SK-N-SH (cell line): ENCODE measurements at regions not wholly inside any gene's neighbourhood (a gene's known extent, or its start where the extent isn't known, plus 50 kb on each side); places are given as distances from the start of the nearest gene placed in this dataset.

Experiments used
- CHD2 ChIP-seq: fragments of 150-350 bp; IDR thresholded peaks from 2 replicates; pipeline ENCODE4 v1.6.1; 2018; ENCODE audit warnings: low read length; ENCODE audit not compliant: partially characterized antibody
- CTCF ChIP-seq: fragments of 200-600 bp; sonication (generic); IDR thresholded peaks from 2 replicates; pipeline ENCODE4 v1.6.1; 2017; ENCODE audit warnings: antibody characterized with exemption, mild to moderate bottlenecking, moderate library complexity
- EP300 ChIP-seq, 2 experiments: IDR thresholded peaks; 2 replicates each; pipeline versions ENCODE4 v1.4.0 to v1.6.1; 2012; ENCODE audit warnings: borderline replicate concordance in 1 of 2, low read depth in 1 of 2, low read length in 1 of 2
- FOXM1 ChIP-seq: IDR thresholded peaks from 2 replicates; pipeline ENCODE4 v1.4.0; 2012; ENCODE audit warnings: low read depth, mild to moderate bottlenecking
- GATA2 ChIP-seq: sonication (generic); formaldehyde crosslinking; IDR thresholded peaks from 2 replicates; pipeline ENCODE4 v1.5.0; 2020; ENCODE audit warnings: mild to moderate bottlenecking, missing genetic modification reagents
- POLR2AphosphoS5 ChIP-seq: IDR thresholded peaks from 2 replicates; pipeline ENCODE4 v1.6.1; 2012; ENCODE audit warnings: low read depth, low read length
- RAD21 ChIP-seq: IDR thresholded peaks from 2 replicates; pipeline ENCODE4 v1.6.1; 2012; ENCODE audit warnings: mild to moderate bottlenecking, low read length
- RFX5 ChIP-seq: IDR thresholded peaks from 2 replicates; pipeline ENCODE4 v1.6.1; 2012; ENCODE audit warnings: mild to moderate bottlenecking, improper control_type of control experiment, low read length
- RXRA ChIP-seq: IDR thresholded peaks from 2 replicates; pipeline ENCODE4 v1.4.0; 2012; ENCODE audit warnings: low read depth, mild to moderate bottlenecking, borderline replicate concordance
- SIN3A ChIP-seq: IDR thresholded peaks from 2 replicates; pipeline ENCODE4 v1.6.1; 2012; ENCODE audit warnings: low read depth, mild to moderate bottlenecking, low read length, moderate library complexity, borderline replicate concordance
- SMC3 ChIP-seq: IDR thresholded peaks from 2 replicates; pipeline ENCODE4 v1.6.1; 2012; ENCODE audit warnings: low read depth, low read length, improper control_type of control experiment
- TCF12 ChIP-seq: IDR thresholded peaks from 2 replicates; pipeline ENCODE4 v1.4.0; 2012
- YY1 ChIP-seq: IDR thresholded peaks from 2 replicates; pipeline ENCODE4 v1.4.0; 2012; ENCODE audit warnings: low read depth, mild to moderate bottlenecking
- TF ChIP-seq, protein P1 (sequence below): IDR thresholded peaks from 2 replicates; pipeline ENCODE4 v1.6.1; 2012; ENCODE audit warnings: mild to moderate bottlenecking, low read depth, low read length, moderate library complexity

DNA sequence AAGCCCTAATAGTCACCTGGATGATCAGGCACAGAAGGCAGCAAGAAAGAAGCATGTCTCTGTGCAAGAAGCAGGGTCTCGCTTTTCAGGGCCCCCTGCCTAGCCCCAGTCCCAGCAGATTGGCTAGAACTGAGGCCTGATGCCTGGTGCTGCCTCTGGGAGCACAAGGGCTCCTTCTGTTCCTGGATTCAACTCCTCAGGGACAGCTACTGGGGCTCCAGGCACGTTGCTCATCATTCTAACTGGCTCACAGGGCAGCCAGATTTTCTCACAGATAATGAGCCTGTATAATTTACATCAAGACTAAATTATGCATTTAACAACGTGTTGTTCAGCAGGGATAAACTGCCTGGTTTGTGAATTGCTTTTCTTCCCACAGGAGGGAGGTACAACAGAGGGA lies 106.5 kb upstream of the PLXNC1 start:
- TF ChIP-seq SMC3 (no peak), CTCF (no peak), RFX5 (no peak), RXRA (no peak), YY1 (no peak), FOXM1 (no peak), SIN3A (no peak), GATA2 (CRISPR knock-in tag) (no peak), EP300 (IDR thresholded peaks at IDR 0.05; ENCODE audit: borderline replicate concordance in 1 of 2, low read depth in 1 of 2, low read length in 1 of 2) (no peak), POLR2AphosphoS5 (no peak), RAD21 (no peak), TCF12 (no peak), CHD2 (no peak)
- TF ChIP-seq, protein P1, sequence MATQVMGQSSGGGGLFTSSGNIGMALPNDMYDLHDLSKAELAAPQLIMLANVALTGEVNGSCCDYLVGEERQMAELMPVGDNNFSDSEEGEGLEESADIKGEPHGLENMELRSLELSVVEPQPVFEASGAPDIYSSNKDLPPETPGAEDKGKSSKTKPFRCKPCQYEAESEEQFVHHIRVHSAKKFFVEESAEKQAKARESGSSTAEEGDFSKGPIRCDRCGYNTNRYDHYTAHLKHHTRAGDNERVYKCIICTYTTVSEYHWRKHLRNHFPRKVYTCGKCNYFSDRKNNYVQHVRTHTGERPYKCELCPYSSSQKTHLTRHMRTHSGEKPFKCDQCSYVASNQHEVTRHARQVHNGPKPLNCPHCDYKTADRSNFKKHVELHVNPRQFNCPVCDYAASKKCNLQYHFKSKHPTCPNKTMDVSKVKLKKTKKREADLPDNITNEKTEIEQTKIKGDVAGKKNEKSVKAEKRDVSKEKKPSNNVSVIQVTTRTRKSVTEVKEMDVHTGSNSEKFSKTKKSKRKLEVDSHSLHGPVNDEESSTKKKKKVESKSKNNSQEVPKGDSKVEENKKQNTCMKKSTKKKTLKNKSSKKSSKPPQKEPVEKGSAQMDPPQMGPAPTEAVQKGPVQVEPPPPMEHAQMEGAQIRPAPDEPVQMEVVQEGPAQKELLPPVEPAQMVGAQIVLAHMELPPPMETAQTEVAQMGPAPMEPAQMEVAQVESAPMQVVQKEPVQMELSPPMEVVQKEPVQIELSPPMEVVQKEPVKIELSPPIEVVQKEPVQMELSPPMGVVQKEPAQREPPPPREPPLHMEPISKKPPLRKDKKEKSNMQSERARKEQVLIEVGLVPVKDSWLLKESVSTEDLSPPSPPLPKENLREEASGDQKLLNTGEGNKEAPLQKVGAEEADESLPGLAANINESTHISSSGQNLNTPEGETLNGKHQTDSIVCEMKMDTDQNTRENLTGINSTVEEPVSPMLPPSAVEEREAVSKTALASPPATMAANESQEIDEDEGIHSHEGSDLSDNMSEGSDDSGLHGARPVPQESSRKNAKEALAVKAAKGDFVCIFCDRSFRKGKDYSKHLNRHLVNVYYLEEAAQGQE: no peak
